GM04504 (cell line): ENCODE measurements at regions not wholly inside any gene's neighbourhood (a gene's known extent, or its start where the extent isn't known, plus 50 kb on each side); places are given as distances from the start of the nearest gene placed in this dataset.
"Not testable (repeated sequence)": the region's sequence is repeated elsewhere in the genome, so short reads cannot be mapped to it uniquely, and the experiment has no call there.

Experiments
- DNase-seq: peaks from one replicate; pipeline ENCODE4 v3.0.0-alpha.2; 2012; ENCODE audit warnings: low read depth

DNA sequence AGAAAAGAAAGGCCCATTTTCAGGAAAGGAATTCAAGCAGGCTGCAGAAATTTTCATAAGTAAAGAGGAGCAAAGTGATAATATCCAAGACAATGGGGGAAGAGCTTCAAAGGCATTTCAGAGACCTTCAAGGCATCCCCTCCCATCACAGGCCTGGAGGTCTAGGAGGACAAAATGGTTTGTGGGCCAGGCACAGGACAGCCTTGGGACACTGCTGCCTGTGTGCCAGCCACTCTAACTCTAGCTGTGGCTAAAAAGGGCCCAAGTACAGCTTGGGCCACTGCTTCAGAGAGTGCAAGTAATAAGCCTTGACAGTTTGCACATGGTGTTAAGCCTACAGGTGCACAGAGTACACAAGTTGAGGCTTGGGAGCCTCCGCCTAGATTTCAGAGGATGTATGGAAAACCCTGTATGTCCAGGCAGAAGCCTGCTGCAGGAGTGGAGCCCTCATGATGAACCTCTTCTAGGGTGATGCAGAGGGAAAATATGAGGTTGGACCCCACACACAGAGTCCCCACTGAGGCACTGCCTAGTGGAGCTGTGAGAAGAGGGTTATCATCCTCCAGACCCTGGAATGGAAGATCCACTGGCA, 51.8 kb upstream of the ZSWIM5 start:
- no peak for DNase-seq

- no peak for DNase-seq
These were observed 52.6 kb upstream of the ZSWIM5 start for GRCh38 chr1:45259053-45259452.

GRCh38 chr1:45260244-45260643, 53.8 kb upstream of the ZSWIM5 start:
- DNase-seq: no peak

DNA sequence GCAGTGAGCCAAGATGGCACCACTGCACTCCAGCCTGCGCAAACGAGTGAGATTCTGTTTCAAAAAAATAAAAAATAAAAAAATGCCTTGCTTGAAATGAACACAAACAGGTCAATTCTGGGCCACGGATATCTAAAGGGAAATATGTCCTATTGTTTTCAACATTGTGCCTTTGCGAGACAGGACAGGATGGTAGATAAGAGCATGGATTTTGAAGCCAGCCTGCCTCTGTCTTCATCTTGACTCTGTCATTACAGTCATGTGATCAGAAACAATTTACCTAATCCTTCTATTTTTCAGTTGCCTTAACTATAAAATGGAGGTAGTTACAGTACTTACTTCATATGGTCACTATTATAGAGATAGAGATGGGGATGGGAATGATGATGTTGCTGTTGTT, 56.7 kb upstream of the ZSWIM5 start:
- DNase-seq: no peak

DNA sequence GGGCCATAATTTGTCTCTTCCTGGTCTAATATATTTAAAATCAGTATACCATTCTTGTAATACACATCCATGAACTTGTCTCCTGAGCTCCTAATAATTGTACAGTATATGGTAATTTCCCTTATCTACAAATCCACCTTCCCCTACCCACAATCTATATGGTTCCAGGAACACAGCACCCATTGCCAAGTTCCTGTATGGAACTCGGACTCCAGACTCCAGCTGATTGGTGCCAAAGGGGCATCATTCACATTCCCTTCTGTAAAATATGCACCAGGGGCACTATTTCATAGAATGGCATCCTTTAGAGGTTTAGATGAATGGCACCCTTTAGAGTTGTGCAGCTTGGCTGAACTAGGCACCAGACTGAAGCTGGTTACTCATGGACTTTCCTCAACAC, 58.8 kb upstream of the ZSWIM5 start:
- DNase-seq: no peak

GRCh38 chr1:45266151-45266801, 59.9 kb upstream of the ZSWIM5 start:
- no peak for DNase-seq

DNA sequence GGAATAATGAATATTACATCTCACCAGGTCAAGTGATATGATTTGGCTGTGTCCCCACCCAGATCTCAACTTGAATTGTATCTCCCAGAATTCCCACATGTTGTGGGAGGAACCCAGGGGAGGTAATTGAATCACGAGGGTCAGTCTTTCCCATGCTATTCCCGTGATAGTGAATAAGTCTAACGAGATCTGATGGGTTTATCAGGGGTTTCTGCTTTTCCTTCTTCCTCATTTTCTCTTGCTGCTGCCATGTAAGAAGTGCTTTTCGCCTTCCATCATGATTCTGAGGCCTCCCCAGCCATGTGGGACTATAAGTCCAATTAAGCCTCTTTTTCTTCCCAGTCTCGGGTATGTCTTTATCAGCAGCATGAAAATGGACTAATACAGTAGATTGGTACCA, 58.4 kb upstream of the HPDL start:
- not testable (repeated sequence) for DNase-seq

GRCh38 chr1:45272267-45272666, 54.4 kb upstream of the HPDL start:
- not testable (repeated sequence) for DNase-seq

- DNase-seq: peak; percentile 3
These were observed 53.8 kb upstream of the HPDL start for GRCh38 chr1:45272913-45273371.

GRCh38 chr1:45275054-45275453, 51.6 kb upstream of the HPDL start:
- no peak for DNase-seq
